Panc1 (cell line): ENCODE measurements at regions not wholly inside any gene's neighbourhood (a gene's known extent, or its start where the extent isn't known, plus 50 kb on each side); places are given as distances from the start of the nearest gene placed in this dataset.

Experiments
- ATAC-seq: fragments of 200-7000 bp; cut with Tn5 transposase; 2 replicates; pipeline ENCODE4 v1.9.1; 2020; ENCODE audit warnings: mild to moderate bottlenecking, moderate library complexity
- BruUV-seq: library from RNA; stranded (reverse); fragments of 400-500 nt; replicated peaks from 2 replicates; lab custom pipeline; 2021; lab: Mats Ljungman, UMichigan
- CTCF ChIA-PET: fragments of 300-600 bp; sonication (Branson Sonifier 250); formaldehyde crosslinking; loops from one replicate; lab custom pipeline; 2022; ENCODE audit warnings: antibody characterized with exemption; lab: Charles Lee
- POLR2A ChIA-PET: fragments of 300-600 bp; sonication (Branson Sonifier 250); formaldehyde crosslinking; loops from one replicate; lab custom pipeline; 2022; ENCODE audit warnings: antibody characterized with exemption; lab: Charles Lee
- DNase-seq: peaks from one replicate; pipeline ENCODE4 v3.0.0-alpha.2; 2010; ENCODE audit warnings: low read depth, low spot score
- H3K27ac ChIP-seq: 2 replicates; pipeline ENCODE4 v1.5.1; 2011; ENCODE audit warnings: mild to moderate bottlenecking, low read length, inconsistent platforms
- H3K27me3 ChIP-seq: fragments of 200-500 bp; sonication (Bioruptor generic); 2 replicates; pipeline ENCODE4 v1.6.0; 2014; ENCODE audit warnings: low read length, inconsistent platforms; ENCODE audit not compliant: control insufficient read depth, insufficient read depth
- H3K36me3 ChIP-seq: fragments of 200-500 bp; sonication (Bioruptor generic); 2 replicates; pipeline ENCODE4 v1.5.1; 2014; ENCODE audit warnings: inconsistent platforms, mild to moderate bottlenecking, low read length, moderate library complexity; ENCODE audit not compliant: control insufficient read depth, insufficient read depth
- H3K4me1 ChIP-seq: 2 replicates; pipeline ENCODE4 v1.5.1; 2011; ENCODE audit warnings: inconsistent platforms, mild to moderate bottlenecking, low read length, moderate library complexity; ENCODE audit not compliant: control insufficient read depth, insufficient read depth
- H3K4me3 ChIP-seq, 2 experiments: 2 replicates each; pipeline ENCODE4 v1.5.1; 2011 to 2012; ENCODE audit warnings: low read depth in 2 of 2, low read length in 2 of 2, mild to moderate bottlenecking in 2 of 2, inconsistent platforms in 1 of 2, moderate library complexity in 1 of 2
- H3K9me3 ChIP-seq: fragments of 200-500 bp; sonication (Bioruptor generic); 2 replicates; pipeline ENCODE4 v1.5.1; 2014; ENCODE audit warnings: low read depth, mild to moderate bottlenecking, inconsistent platforms, low read length, moderate library complexity; ENCODE audit not compliant: control insufficient read depth, insufficient read depth
- POLR2AphosphoS5 ChIP-seq: IDR thresholded peaks from 2 replicates; pipeline ENCODE4 v1.6.1; 2012; ENCODE audit warnings: mild to moderate bottlenecking, low read depth, low read length, moderate library complexity
- SIN3A ChIP-seq: IDR thresholded peaks from 2 replicates; pipeline ENCODE4 v1.6.1; 2012; ENCODE audit warnings: low read depth, mild to moderate bottlenecking, low read length, moderate library complexity, borderline replicate concordance; ENCODE audit not compliant: insufficient read depth
- TCF7L2 ChIP-seq: IDR thresholded peaks from 2 replicates; pipeline ENCODE4 v1.6.1; 2011; ENCODE audit warnings: mild to moderate bottlenecking, low read depth, low read length, inconsistent platforms
- in situ Hi-C: cut with HindIII; loops from 2 replicates; pipeline ENCODE4 v1.10.0; 2016; ENCODE audit warnings: low sequenced_read_pairs, low pct_unique_long_range_greater_than_20kb
- intact Hi-C: fragments of 100-400 bp; cut with micrococcal nuclease; formaldehyde crosslinking; loops from one replicate; pipeline ENCODE4 v1.10.0; 2022; ENCODE audit not compliant: unreplicated experiment
- TF ChIP-seq, protein P1 (sequence below): fragments of 450-650 bp; IDR thresholded peaks from 2 replicates; pipeline ENCODE4 v1.5.1; 2017; ENCODE audit warnings: mild to moderate bottlenecking
- TF ChIP-seq, protein P2 (sequence below), 2 experiments: IDR thresholded peaks; 2 replicates each; pipeline ENCODE4 v1.6.1; 2011 to 2012; ENCODE audit warnings: low read depth in 2 of 2, control low read depth in 1 of 2, low read length in 1 of 2, mild to moderate bottlenecking in 1 of 2, moderate library complexity in 1 of 2; ENCODE audit not compliant: insufficient read depth in 1 of 2

DNA sequence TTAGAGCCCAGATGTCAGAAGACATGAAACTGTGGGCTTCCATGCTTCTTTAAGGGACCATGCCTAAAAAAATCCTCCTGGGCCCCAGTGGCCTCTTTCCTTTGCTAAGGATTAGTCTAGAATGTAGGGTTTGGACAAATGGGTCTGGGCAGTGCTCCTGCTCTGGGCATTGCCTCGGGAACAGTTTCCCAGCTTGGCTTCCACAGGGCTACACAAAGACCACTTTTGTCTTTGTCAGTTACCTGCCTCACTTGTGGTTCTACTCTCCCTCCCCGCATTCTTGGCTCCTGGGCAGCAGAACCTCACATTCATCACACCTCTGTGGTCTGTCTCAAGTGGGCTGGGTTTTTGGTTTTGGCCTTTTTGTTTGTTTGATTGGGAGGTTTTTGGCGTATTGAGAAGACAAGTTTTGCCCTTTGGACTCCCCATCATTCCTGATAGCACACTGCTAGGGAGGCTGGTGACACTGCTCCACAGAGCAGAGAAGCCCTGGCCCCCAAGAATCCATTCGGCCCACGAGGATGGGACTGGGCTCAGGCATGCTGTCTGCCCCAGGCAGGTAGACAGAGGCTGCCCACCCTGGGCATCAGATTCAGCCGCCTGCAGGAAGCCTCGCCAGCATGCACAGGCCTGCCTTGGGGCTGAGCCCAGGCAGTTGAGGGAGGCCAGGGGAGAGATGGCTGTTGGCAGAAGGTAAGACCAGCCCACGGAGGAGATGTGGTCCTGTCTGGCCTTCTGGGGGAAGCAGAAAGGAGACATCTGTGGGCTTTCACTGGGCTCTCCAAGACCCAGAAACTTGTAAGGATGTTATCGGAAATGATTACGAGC, 343.7 kb downstream of the WDR11 start:
- DNase-seq (no peak), ATAC-seq (no peak)
- no peak for TF ChIP-seq TCF7L2
- TF ChIP-seq, protein P1, sequence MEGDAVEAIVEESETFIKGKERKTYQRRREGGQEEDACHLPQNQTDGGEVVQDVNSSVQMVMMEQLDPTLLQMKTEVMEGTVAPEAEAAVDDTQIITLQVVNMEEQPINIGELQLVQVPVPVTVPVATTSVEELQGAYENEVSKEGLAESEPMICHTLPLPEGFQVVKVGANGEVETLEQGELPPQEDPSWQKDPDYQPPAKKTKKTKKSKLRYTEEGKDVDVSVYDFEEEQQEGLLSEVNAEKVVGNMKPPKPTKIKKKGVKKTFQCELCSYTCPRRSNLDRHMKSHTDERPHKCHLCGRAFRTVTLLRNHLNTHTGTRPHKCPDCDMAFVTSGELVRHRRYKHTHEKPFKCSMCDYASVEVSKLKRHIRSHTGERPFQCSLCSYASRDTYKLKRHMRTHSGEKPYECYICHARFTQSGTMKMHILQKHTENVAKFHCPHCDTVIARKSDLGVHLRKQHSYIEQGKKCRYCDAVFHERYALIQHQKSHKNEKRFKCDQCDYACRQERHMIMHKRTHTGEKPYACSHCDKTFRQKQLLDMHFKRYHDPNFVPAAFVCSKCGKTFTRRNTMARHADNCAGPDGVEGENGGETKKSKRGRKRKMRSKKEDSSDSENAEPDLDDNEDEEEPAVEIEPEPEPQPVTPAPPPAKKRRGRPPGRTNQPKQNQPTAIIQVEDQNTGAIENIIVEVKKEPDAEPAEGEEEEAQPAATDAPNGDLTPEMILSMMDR: no peak
- no peak for TF ChIP-seq POLR2AphosphoS5
- TF ChIP-seq, protein P2, sequence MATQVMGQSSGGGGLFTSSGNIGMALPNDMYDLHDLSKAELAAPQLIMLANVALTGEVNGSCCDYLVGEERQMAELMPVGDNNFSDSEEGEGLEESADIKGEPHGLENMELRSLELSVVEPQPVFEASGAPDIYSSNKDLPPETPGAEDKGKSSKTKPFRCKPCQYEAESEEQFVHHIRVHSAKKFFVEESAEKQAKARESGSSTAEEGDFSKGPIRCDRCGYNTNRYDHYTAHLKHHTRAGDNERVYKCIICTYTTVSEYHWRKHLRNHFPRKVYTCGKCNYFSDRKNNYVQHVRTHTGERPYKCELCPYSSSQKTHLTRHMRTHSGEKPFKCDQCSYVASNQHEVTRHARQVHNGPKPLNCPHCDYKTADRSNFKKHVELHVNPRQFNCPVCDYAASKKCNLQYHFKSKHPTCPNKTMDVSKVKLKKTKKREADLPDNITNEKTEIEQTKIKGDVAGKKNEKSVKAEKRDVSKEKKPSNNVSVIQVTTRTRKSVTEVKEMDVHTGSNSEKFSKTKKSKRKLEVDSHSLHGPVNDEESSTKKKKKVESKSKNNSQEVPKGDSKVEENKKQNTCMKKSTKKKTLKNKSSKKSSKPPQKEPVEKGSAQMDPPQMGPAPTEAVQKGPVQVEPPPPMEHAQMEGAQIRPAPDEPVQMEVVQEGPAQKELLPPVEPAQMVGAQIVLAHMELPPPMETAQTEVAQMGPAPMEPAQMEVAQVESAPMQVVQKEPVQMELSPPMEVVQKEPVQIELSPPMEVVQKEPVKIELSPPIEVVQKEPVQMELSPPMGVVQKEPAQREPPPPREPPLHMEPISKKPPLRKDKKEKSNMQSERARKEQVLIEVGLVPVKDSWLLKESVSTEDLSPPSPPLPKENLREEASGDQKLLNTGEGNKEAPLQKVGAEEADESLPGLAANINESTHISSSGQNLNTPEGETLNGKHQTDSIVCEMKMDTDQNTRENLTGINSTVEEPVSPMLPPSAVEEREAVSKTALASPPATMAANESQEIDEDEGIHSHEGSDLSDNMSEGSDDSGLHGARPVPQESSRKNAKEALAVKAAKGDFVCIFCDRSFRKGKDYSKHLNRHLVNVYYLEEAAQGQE (IDR thresholded peaks at IDR 0.05; ENCODE audit: insufficient read depth in 1 of 2, low read depth in 2 of 2, low read length in 1 of 2): no peak
- TF ChIP-seq SIN3A: no peak
- no peaks in the 10 kb centered on the region for H3K4me1 ChIP-seq
- intact Hi-C loops: no loop called here
- no TSS peak for BruUV-seq
- no peak overlapping the region for H3K4me3 ChIP-seq
- POLR2A ChIA-PET: no interaction called here
- no peaks in the 10 kb centered on the region for H3K27me3 ChIP-seq
- CTCF ChIA-PET: no interaction called here
- no peaks in the 10 kb centered on the region for H3K9me3 ChIP-seq
- in situ Hi-C loops: no loop called here
- H3K36me3 ChIP-seq: no peaks in the 10 kb centered on the region
- no peak overlapping the region for H3K27ac ChIP-seq

DNA sequence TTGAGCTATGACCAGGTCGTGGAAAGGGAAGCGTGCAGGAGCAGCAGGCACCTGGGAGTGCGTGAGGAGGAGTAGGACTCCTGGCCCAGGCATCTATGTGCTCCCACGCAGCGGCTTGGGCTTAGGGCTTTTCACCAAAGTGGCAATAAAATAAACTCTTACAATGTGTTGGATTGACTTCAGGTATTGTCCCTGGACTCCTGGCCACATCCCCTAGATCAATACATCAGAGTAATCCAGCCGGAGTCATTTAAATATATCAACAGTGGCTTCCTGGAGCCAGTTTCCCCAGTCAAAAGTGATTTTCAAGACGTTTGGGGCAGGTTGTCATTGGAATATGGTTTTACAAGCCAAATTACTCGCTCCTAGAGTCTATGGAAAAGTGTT, 344.4 kb downstream of the WDR11 start:
- ChIA-PET CTCF (no interaction called here), POLR2A (no interaction called here)
- intact Hi-C loops (no loop called here), in situ Hi-C loops (no loop called here)
- Histone ChIP-seq H3K27ac (no peak overlapping the region), H3K36me3 (no peaks in the 10 kb centered on the region), H3K4me1 (no peaks in the 10 kb centered on the region), H3K27me3 (no peaks in the 10 kb centered on the region), H3K9me3 (no peaks in the 10 kb centered on the region), H3K4me3 (no peak overlapping the region)
- no peak for TF ChIP-seq SIN3A
- TF ChIP-seq, protein P1: no peak
- TF ChIP-seq POLR2AphosphoS5: no peak
- TF ChIP-seq, protein P2 (IDR thresholded peaks at IDR 0.05; ENCODE audit: insufficient read depth in 1 of 2, low read depth in 2 of 2, low read length in 1 of 2): no peak
- TF ChIP-seq TCF7L2: no peak
- ATAC-seq: no peak
- DNase-seq: no peak
- BruUV-seq: no TSS peak
